OCI-LY3 (cell line): ENCODE measurements at regions not wholly inside any gene's neighbourhood (a gene's known extent, or its start where the extent isn't known, plus 50 kb on each side); places are given as distances from the start of the nearest gene placed in this dataset.

Experiments used
- EZH2phosphoT487 ChIP-seq: fragments of 200-600 bp; shearing (Covaris generic); IDR thresholded peaks from 2 replicates; pipeline ENCODE4 v1.6.1; 2018; ENCODE audit warnings: antibody characterized with exemption, mixed run types, low read depth
- TF ChIP-seq, protein P1 (sequence below): fragments of 200-600, 300-600 bp; sonication (generic); IDR thresholded peaks from 2 replicates; pipeline ENCODE4 v1.5.1; 2014; ENCODE audit warnings: antibody characterized with exemption, low read length, low read depth

DNA sequence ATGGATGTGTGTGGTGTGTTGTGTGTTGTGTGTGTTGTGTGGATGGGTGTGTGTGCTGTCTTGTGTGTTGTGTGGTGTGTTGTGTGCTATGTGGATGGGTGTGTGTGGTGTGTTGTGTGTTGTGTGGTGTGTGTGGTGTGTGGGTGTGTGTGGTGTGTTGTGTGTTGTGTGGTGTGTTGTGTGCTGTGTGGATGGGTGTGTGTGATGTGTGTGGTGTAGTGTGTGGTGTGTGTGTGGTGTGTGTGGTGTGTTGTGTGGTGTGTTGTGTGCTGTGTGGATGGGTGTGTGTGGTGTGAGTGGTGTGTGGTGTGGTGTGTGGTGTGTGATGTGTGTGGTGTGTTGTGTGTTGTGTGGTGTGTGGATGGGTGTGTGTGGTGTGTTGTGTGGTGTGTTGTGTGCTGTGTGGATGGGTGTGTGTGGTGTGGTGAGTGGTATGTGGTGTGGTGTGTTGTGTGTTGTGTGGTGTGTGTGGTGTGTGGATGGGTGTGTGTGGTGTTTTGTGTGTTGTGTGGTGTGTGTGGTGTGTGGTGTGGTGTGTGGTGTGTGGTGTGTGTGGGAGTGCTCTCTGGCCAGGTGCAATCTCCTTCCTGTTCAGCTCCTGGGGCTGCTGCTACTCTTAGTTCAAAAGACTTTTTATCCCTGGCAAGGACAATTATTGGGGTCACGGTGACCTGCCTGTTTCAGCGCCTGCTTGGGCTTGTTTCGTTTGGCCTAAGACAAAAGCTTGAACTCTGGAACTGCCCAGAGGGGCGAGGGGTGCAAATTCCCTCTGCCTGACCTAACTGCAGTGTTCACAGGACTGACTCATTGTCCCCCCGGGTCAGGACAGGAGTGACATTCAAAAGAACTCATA lies 101.1 kb downstream of the UBIAD1 start:
- TF ChIP-seq, protein P1, sequence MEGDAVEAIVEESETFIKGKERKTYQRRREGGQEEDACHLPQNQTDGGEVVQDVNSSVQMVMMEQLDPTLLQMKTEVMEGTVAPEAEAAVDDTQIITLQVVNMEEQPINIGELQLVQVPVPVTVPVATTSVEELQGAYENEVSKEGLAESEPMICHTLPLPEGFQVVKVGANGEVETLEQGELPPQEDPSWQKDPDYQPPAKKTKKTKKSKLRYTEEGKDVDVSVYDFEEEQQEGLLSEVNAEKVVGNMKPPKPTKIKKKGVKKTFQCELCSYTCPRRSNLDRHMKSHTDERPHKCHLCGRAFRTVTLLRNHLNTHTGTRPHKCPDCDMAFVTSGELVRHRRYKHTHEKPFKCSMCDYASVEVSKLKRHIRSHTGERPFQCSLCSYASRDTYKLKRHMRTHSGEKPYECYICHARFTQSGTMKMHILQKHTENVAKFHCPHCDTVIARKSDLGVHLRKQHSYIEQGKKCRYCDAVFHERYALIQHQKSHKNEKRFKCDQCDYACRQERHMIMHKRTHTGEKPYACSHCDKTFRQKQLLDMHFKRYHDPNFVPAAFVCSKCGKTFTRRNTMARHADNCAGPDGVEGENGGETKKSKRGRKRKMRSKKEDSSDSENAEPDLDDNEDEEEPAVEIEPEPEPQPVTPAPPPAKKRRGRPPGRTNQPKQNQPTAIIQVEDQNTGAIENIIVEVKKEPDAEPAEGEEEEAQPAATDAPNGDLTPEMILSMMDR: no peak
- TF ChIP-seq EZH2phosphoT487: no peak
